Islet precursor cell (in vitro differentiated cells): ENCODE measurements at regions not wholly inside any gene's neighbourhood (a gene's known extent, or its start where the extent isn't known, plus 50 kb on each side); places are given as distances from the start of the nearest gene placed in this dataset.
A peak's percentile ranks its signal among the peaks of the same experiment; 100 is the strongest.
"Not testable (repeated sequence)": the region's sequence is repeated elsewhere in the genome, so short reads cannot be mapped to it uniquely, and the experiment has no call there.

Experiments used
- DNase-seq: peaks from one replicate; pipeline ENCODE4 v3.0.0-alpha.2; 2018

DNA sequence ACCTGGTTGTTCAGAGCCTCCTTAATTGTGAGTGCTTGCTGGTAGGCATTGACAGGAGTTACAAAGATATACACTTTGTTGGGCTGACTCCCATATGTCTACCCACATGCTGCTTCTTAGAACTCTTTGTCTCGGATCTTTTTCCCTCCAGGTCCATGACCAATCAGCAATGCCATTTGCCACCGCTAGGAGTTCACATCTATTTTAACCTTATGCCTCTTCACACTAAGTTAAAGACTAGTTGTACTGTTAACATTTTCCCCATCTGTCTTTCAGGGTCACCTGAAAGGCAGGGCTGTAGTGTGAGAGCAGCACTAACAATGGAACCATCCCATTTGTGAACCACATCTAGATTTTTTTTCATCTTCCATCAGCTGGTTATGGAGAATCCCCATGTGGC is 226.7 kb upstream of the NPY start:
- no peak for DNase-seq

DNA sequence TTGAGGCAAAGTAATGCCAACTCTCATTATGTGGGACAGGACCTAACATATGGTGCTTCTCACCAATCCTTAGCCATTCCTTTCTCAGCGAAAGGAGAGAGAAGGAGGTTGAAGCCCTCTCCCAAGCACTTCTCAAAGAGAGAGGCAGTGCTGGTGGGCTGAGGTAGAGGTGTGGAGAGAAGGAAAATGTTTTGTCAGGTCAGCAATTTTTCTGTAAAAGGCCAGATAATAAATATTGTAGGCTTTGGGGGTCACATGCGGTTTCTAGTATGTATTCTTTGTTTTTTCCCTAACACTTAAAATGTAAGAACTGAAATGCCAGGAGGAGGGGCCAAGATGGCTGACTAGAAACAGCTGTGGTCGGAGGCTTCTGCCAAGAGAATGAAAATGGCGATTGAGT is 225.0 kb upstream of the NPY start:
- no peak for DNase-seq

DNA sequence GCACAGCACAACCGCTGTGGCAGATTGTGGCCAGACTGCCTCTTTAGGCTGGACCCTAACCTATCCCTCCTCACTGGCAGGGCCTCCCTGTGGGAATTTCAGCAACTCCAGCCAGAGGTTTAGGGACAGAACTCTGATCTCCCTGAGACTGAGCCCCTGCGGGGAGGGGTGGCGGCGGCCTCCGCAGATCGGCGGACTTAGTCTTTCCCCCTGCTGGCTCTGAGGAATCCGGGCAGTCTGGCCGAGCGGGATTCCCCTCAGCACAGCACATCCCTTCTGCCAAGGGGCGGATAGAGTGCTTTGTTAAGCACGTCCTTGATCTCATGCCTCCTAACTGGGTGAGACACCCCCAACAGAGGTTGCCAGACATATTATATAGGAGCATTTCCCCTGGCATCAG is 224.2 kb upstream of the NPY start:
- DNase-seq = peak; percentile 89

DNA sequence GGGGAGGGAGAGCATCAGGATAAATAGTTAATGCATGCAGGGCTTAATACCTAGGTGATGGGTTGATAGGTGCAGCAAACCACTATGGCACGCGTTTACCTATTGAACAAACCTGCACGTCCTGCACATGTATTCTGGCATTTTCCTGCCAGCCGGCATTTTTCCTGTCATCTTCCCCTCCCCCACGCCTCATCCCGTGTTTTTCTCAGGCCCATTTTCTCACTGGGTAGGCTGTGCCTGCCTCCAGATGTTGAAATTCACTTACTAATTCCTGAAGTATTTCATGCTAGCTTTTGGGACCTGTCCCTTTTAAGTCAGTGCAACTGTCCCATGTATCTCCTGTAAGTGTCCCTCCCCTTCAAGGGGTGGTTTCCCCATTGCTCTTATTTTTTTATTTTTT is 220.3 kb upstream of the NPY start:
- DNase-seq = no peak

DNA sequence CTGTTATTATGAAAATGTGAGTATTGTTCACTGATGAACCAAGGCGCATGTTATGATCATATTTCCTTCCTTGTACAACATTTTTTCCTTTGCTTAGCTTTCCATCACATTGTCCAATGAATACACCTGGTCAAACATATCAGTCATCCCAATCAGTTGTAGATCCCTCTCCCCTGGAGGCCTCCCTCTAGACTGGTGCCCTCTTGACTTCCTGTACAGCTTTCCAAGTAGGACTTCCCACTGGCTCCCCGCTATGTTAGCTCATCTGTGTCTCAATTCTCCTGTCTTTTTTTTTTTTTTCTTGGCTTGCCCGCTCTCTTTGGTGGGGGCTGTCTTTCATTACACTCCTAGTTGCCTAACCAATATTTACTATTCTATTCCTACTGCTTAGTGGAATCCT is 214.2 kb upstream of the NPY start:
- no peak for DNase-seq

DNA sequence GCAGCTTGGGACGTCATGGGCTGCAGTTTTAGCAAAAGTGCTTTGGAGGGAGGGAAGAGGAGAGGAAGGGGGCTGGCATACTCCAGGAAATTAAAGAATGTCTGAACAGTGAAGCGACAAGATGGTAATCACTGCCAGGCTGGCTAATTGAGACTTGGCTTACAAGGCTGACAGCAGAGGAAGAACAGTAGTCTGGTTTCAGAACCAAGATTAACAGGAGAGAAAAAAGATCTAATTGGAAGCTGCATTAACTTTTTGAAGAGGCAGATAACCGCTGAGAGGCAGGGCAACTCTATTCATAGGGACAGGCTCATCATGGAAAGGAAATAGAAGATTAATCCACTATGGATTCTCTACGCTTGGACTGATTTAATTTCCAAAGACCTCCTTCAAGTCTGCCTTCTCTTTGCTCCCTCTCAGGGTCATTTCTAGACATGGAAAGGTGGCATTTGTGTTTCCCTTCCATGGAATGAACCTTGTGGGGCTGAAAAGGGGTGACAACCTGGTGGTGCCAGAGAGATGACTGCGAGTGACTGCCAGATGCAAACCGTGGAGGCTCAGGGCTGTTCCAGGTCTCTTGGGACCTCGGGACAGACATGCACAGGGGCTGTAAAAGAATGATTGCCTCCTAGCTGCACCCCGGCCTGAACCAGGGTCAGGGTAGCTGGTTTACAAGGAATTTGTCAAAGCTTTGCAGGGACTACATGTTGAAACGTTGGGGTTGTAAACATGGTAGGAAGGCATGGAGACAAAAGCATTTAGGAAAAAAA is 210.2 kb upstream of the NPY start:
- DNase-seq = no peak

DNA sequence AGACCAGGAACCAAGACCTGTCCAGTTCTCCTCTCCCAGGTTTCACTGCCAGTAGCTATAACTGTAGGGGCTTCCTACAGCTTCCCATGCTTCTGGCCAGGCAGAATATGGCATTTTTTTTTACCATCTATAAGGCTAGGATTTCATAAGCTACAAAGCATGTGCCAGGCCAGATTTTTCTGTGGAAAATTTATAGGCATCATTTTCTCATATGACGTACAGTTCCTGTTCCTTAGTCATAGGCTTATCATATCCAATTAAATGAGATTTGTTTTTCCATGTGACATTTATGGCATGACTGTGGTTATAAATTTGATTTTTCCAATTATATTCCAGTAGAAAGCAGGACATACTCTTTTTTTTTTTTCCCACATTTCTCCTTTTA is 208.6 kb upstream of the NPY start:
- no peak for DNase-seq

DNA sequence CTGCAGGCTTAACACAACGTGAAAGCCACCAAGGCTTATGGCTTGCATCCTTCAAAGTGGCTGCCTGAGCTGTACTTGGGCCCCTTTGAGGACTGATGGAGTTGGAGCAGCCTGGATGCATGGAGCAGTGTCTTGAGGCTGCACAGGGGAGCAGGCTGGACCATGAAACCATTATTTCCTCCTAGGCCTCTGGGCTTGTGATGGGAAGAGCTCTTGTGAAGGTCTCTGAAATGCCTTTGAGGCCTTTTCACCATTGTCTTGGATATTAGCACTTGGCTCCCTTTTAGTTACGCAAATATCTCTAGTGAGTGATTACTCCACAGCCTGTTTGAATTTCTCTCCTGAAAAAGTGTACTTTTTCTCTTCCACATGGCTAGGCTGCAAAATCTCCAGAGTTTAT is 201.2 kb upstream of the NPY start:
- no peak for DNase-seq

DNA sequence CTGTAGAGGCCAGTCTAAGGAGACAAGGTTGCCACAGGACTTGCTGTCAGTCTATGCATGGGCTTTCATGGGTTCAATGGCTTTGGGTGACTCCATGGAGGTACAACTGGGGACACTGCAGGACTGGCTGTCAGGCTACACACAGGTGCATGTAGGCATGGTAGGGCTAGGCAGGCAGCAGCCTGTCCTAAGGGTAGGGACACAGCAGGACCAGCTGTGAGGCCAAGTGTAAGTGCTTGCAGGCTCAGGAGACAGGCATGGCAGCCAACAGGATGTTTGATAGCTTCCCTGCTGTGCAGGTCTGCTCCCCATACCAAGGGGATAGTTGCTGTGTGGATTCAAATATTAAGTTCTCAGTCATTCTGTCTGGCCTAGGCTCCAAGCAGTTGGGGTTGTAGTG is 181.0 kb upstream of the NPY start:
- no peak for DNase-seq

DNA sequence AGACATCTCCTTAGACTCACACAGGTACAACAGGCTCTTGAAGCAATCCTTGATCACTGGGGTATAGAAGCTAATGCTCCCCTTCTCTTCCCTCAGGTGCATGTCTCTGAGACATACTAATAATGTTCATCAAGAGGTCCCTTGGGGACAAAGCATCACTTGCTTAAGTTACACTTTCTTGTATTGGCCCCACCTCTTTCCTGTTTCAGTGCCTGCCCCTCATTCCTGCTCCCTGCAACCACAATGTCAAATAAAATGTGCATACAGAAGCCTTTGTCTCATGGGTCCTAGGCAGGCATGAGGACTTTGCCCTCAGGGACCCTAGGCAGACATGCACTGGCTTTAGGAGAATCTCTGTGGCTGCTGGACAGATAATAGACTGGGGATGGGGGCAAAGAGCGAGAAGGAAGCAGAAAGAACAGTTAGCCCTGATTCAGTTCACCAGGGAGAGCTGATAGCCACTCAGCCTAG is 175.0 kb upstream of the NPY start:
- DNase-seq = peak; percentile 79

DNA sequence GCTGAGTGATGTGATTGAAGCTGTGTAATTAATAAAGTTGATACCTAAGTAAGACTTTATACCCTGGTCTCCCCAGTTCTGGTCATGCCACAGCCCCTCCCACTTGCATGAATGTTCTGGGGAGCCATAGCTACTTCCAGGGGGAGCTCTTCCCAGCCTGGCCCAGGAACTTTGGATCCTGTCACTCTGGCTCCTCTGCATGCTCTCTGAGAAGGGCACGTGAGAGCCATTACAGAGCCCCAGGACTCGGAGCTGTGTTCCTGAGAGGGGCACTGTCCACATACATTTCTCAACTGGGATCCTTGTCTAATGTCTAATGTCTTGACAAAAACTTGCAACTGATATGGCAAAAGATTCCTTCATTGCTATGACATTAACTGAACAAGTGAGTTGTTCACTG is 173.9 kb upstream of the NPY start:
- no peak for DNase-seq

DNA sequence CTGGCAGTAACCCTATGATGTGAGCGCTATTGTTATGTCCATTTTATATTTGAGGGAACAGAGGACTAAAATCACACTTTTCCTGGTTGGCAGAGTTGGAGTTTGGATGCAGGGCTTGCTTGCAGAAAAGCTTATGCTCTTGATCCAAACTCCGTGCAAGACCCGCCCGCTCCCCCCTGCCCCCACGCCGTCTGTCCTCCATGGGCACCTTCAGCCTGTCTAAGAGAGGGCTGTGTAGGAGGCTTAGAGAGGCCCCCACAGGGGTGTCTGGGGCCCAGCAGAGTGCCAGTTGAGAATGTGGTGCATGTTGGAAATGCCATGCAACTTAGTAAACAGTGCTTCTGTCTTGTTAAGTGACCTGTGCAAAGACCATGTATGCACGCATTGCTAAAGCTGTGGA is 170.5 kb upstream of the NPY start:
- no peak for DNase-seq

DNA sequence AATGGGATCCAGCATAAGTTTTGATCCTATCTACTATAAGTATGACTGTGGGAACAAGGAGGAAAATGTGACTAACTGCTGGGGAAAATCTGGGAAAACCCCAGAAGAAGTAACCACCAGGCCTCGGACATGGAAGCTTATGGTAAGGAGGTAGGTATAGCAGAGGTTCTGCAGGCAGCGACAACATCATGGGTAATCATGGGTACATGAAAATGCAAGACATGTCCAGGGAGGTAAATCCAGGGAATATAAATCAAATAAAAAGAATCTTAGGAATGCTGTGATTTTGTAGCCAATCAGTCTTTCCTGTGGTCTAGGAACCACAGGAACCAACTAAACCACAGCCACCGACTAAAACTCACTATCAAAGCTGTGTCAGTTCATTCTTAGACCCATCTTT is 168.3 kb upstream of the NPY start:
- no peak for DNase-seq

DNA sequence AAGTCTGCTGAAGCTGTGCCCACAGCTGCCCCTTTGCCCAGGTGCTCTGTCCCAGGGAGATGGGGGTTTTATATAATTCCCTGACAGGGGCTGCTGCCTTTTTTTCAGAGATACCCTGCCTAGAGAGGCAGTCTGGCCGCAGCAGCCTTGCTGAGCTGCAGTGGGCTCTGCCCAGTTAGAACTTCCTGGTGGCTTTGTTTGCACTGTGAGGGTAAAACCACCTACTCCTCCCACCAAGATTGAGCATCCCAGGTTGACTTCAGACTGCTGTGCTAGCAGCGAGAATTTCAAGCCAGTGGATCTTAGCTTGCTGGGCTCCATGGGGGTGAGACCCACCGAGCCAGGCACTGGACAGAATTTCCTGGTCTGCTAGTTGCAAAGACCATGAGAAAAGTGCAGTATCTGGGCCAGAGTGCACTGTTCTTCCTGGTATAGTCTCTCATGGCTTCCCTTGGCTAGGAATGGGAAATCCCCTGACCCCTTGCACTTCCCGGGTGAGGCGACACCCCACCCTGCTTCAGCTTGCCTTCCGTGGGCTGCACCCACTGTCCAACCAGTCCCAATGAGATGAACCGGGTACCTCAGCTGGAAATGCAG is 166.0 kb upstream of the NPY start:
- DNase-seq = not testable (repeated sequence)

DNA sequence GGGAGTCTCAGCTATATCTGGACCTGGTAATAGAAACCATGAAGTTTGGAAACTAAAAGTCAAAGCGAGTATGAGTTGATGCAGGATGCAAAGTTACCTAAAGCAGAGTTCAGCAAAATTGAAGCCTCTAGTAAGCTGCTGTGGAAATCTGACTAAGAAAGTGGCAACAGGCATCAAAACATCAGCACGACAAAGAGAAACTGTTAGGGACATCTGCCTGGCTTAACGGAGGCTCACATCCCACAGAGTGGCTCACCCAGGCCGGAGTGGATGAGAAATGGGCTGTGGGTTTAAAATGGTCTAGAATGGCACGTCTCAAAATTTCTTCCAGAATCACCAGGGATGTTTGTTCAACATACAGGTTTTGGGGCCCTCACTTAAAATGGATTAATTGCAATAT is 164.1 kb upstream of the NPY start:
- DNase-seq = no peak

DNA sequence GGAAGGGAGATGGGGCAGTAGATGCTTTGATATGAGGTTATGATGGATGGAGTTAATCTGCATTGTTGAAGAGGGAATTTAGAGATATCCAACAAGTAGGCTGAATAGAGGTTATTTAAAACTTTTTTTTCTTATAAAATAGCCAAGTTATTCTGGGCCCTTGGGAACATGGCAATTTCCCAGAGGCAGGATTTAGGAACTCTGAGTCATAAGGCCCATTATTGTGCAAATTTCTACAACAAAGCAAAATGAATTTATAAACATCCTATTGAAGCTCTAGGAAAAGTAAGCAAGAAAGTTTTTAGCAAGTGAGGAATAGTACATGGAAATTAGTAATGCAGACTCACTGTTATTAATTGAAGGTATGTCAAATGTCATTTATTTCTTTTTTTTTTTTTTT is 160.9 kb upstream of the NPY start:
- DNase-seq = no peak

DNA sequence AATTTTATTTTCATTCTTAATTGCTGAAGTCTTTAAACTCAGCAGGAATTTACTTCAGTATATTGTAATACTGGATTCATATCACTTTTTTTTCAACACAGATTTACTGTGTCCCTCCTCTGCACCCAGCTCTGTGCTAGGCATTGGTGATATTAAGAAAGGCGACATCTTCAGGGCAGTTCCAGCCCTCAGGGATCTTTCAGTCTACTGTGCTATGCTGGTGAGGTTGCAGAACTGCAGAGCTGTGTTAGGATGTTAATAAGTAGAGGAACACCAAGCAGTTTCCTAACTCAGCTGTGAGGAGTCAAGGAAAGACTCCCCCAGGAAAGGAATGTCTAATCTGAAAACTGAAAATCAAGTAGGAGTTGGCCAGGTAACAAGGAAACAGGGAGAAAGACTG is 158.2 kb upstream of the NPY start:
- DNase-seq = no peak

DNA sequence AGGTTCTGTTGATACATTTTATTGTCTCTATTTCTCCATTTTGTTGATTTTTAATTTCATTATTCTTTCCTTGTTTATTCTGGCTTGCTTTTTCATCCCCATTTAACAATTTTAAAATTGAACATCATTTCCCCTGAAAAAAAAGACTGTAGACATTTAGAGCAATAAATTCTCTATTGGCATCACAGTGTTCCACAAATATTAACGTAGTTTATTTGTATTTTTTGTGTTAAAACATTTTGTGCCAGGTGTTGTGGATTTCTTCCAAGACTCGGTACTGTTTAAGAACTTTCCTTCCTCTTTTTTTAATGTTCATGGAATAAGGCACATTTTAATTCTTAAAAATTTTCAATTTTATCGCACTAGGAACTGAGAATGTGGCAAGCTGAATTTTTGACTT is 156.1 kb upstream of the NPY start:
- no peak for DNase-seq

DNA sequence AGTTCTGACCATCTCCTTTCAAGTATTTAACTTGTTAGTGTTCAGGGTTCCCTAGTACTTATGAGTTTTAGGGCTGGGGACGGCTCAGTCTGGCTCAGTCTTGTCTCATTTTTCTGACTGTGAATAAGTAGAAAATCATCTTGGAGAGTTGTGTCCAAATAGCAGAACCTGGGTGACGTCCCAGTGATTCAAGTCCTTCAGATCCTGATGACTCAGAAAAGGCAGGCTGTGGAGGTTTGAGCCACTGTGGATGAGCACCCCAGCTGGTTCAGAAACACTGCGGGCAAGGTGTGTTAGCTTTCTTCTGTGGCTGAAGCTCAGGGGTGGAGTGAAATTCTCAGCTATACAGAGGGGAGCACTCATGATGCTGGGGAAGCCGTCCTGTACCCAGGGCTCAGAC is 154.4 kb upstream of the NPY start:
- no peak for DNase-seq

DNA sequence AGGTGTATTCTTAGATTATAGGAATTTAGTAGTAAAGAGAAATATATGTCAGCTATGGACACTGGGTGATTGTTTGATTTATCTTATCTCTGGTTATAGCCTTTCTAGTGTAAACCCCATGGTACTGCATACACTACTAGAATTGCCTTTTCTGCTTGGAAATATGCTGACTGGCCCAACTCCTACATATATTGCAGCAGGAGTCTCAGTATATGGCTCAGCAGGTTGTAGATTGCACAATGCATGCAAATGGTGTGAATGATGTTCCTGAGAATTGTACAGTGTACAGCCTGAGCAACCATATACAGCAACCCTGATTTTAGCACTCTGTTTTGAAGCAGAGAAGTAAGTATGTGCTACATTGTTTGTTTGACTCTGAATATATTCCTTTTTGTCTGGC is 153.4 kb upstream of the NPY start:
- DNase-seq = no peak

DNA sequence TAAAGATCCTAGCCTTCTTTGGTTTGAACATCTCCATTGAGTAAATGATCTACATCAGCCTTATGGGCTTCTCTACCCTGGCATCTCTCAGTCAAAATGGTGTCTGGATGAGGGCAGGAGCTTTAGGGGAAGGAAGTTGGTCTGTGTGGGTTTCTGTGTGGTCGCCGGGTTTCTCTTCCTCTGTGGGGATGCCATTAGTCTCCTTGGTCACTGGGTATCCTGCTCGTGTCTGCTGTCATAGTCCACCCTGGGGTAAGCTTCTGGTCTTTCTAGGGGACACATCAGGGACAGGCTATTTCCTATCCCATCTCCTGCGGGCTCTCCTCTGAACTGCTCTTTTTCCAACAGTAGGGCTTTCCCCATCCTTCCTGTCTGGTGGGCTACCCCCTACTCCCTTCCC is 150.3 kb upstream of the NPY start:
- DNase-seq = no peak

DNA sequence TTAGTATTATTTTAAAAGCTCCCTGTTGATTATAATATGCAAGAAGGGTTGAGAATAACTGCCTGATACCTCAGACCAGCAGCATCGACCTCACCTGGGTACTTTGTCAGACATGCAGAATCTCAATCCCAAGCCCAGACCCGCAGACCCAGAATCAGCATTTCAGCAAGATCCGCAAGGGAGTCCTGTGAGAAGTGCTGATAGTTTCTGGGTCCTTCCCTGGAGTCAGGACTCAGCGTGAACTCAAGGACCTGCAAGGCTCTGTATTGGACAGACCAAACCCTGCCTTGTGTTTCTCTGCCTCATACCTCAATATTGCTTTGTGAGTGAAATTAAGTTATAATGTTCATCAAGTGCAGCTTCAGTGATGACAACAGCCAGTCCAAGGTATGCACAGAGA is 149.5 kb upstream of the NPY start:
- DNase-seq = no peak

DNA sequence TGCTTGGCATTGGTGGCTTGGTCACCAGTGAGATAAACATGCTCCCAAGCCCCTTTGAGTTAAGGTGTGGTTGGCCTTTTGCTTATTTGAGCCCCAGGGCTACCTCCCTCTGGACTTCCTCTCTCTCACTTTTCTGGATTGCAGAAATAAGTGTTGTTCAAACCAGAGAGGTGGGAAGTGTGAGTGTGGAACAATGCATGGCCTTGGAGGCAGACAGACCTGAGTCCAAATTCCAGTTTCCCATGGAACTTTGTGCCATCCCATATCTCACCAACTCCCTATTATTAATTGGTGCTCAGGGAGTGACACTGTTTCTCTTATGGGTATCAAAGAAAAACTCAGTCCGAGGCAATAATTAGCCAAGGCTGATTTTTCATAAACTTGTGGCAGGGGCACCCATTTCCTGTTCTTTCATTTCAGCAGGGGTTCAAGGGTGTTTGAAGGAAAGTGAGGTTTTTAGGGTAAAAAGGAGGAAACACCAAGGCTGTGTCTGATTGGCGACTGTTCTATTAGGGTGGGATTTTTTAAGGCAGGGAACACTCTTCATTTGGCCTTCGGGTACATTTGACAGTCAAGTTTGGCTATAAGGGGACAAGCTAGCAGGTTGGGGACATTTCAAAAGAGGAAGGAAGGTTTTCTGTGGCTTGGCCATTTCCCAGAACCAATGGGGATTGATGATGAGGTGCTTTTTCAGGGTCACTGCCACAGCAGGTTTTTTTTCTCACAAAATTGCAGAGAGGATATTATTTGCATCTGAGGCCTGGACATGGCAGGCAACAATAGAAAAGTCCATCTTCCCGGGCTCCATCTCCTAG is 148.8 kb upstream of the NPY start:
- no peak for DNase-seq

DNA sequence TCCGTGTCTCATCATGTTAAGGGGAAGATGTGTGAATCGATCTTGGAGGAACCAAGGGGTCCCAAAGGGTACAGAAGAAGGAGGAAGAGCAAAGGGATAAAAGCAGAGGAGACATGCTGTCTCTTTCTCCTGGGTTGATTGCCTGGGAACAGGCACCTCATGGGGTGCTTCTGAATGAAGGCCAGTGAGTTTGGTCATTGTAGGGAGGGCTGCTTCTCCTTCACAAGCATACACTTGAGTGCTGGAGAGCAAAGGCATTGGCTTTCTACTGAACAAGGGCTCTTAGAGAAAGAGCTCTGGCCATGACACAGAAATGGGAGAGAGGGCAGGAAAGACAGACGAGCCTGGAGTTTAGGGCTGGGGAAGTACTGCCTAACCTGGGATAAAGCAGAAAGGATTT is 146.7 kb upstream of the NPY start:
- no peak for DNase-seq
